ENCODE measurements at regions not wholly inside any gene's neighbourhood (a gene's known extent, or its start where the extent isn't known, plus 50 kb on each side); places are given as distances from the start of the nearest gene placed in this dataset.
"Not testable (repeated sequence)": the region's sequence is repeated elsewhere in the genome, so short reads cannot be mapped to it uniquely, and the experiment has no call there.

- not testable (repeated sequence) for H3K27ac ChIP-seq
Measured at GRCh38 chr9:64370344-64370743, 914.7 kb downstream of the FOXD4L5 start.

GRCh38 chr9:64369644-64370043 lies 915.4 kb downstream of the FOXD4L5 start:
- not testable (repeated sequence) for H3K27ac ChIP-seq

GRCh38 chr9:64369114-64369513 lies 915.9 kb downstream of the FOXD4L5 start:
- TF ChIP-seq CTCF (conservative IDR thresholded peaks at IDR 0.05) = peak; percentile 51
- not testable (repeated sequence) for H3K27ac ChIP-seq

- H3K27ac ChIP-seq = not testable (repeated sequence)
Measured at GRCh38 chr9:64368644-64368942, 916.4 kb downstream of the FOXD4L5 start.

GRCh38 chr9:64367826-64368643 lies 917.0 kb downstream of the FOXD4L5 start:
- H3K27ac ChIP-seq = not testable (repeated sequence)
